ENCODE measurements at regions not wholly inside any gene's neighbourhood (a gene's known extent, or its start where the extent isn't known, plus 50 kb on each side); places are given as distances from the start of the nearest gene placed in this dataset.

- no peaks in the 10 kb centered on the region for H3K27me3 ChIP-seq
- H3K36me3 ChIP-seq, result no peaks in the 10 kb centered on the region
- H3K4me1 ChIP-seq, result no peaks in the 10 kb centered on the region
- intact Hi-C loops (cut with DNase I), result no loop called here
- no peak for DNase-seq
- no peak overlapping the region for H3K4me3 ChIP-seq (replicated peaks in 1 of 3)
- WGBS, 2 donors, result 30 to 81% methylated on average over 2 of the region's 2 CpGs
- TF ChIP-seq CTCF (IDR thresholded peaks at IDR 0.05) (no peak), POLR2A (IDR thresholded peaks at IDR 0.05) (no peak)
- no peaks in the 10 kb centered on the region for H3K9me3 ChIP-seq
- H3K27ac ChIP-seq, result no peak overlapping the region
These were observed 142.7 kb upstream of the DOCK10 start for GRCh38 chr2:225184948-225185347.

- Histone ChIP-seq H3K4me3 (replicated peaks in 1 of 3) (no peak overlapping the region), H3K27ac (no peak overlapping the region), H3K9me3 (no peaks in the 10 kb centered on the region), H3K4me1 (no peaks in the 10 kb centered on the region), H3K36me3 (no peaks in the 10 kb centered on the region), H3K27me3 (no peaks in the 10 kb centered on the region)
- WGBS, 2 donors, result 78 to 82% methylated on average over 1 of the region's 1 CpG
- DNase-seq, result no peak
- intact Hi-C loops (cut with DNase I), result no loop called here
- no peak for TF ChIP-seq CTCF (IDR thresholded peaks at IDR 0.05)
- TF ChIP-seq POLR2A (IDR thresholded peaks at IDR 0.05), result no peak
These were observed 139.9 kb upstream of the DOCK10 start for GRCh38 chr2:225182126-225182525.

GRCh38 chr2:225177098-225177497, 134.8 kb upstream of the DOCK10 start:
- no peak for DNase-seq
- intact Hi-C loops (cut with DNase I), result no loop called here
- TF ChIP-seq POLR2A (IDR thresholded peaks at IDR 0.05), result no peak
- no peak for TF ChIP-seq CTCF (IDR thresholded peaks at IDR 0.05)
- Histone ChIP-seq H3K9me3 (no peaks in the 10 kb centered on the region), H3K36me3 (no peaks in the 10 kb centered on the region), H3K27me3 (no peaks in the 10 kb centered on the region), H3K4me3 (replicated peaks in 1 of 3) (no peak overlapping the region), H3K4me1 (no peaks in the 10 kb centered on the region), H3K27ac (no peak overlapping the region)
- WGBS, 2 donors, result 81 to 93% methylated on average over 1 of the region's 1 CpG

- Histone ChIP-seq H3K27ac (no peak overlapping the region), H3K4me1 (peaks cover 0 to 3% of the 10 kb centered on the region in 2 donors), H3K9me3 (no peaks in the 10 kb centered on the region), H3K4me3 (replicated peaks in 1 of 3) (no peak overlapping the region), H3K36me3 (no peaks in the 10 kb centered on the region), H3K27me3 (no peaks in the 10 kb centered on the region)
- TF ChIP-seq POLR2A (IDR thresholded peaks at IDR 0.05) (no peak), CTCF (IDR thresholded peaks at IDR 0.05) (no peak)
- intact Hi-C loops (cut with DNase I), result no loop called here
- WGBS, 2 donors, result 45 to 58% methylated on average over 2 to 3 of the region's 3 CpGs
- DNase-seq, result no peak
These were observed 131.6 kb upstream of the DOCK10 start for GRCh38 chr2:225173909-225174308.

- intact Hi-C loops (cut with DNase I), result no loop called here
- no peaks in the 10 kb centered on the region for H3K36me3 ChIP-seq
- H3K27me3 ChIP-seq, result no peaks in the 10 kb centered on the region
- WGBS, 2 donors, result 87% methylated on average over 6 of the region's 6 CpGs
- no peaks in the 10 kb centered on the region for H3K9me3 ChIP-seq
- H3K4me1 ChIP-seq, result peaks cover 0 to 3% of the 10 kb centered on the region in 2 donors
- H3K4me3 ChIP-seq (replicated peaks in 1 of 3), result no peak overlapping the region
- H3K27ac ChIP-seq, result no peak overlapping the region
- TF ChIP-seq CTCF (IDR thresholded peaks at IDR 0.05) (no peak), POLR2A (IDR thresholded peaks at IDR 0.05) (no peak)
- no peak for DNase-seq
These were observed 129.1 kb upstream of the DOCK10 start for GRCh38 chr2:225171350-225171749.

Data from thyroid gland (tissue), 4 donors.